Activated CD8-positive, alpha-beta T cell treated with anti-CD3 and anti-CD28 coated beads, Interleukin-2, amount 10 ng/mL, durations not matched to agents 7 days and 5 days (primary cell): ENCODE measurements at regions not wholly inside any gene's neighbourhood (a gene's known extent, or its start where the extent isn't known, plus 50 kb on each side); places are given as distances from the start of the nearest gene placed in this dataset.

Source experiments
- ATAC-seq: fragments of 150-1000 bp; cut with Tn5 transposase; one replicate; pipeline ENCODE4 v1.10.0; 2021; ENCODE audit warnings: moderate library complexity
- CTCF ChIA-PET: fragments of 350-600 bp; sonication (Branson Sonifier 250); formaldehyde crosslinking; loops from one replicate; lab custom pipeline; 2021; ENCODE audit warnings: antibody characterized with exemption; lab: Charles Lee
- POLR2A ChIA-PET: fragments of 350-600 bp; sonication (Branson Sonifier 250); formaldehyde crosslinking; loops from one replicate; lab custom pipeline; 2021; ENCODE audit warnings: antibody characterized with exemption; lab: Charles Lee
- DNase-seq: peaks from one replicate; pipeline ENCODE4 v3.0.0-alpha.2; 2020
- H3K27ac Mint-ChIP-seq: one replicate; pipeline ENCODE4 v1.8.0; 2021; ENCODE audit warnings: mild to moderate bottlenecking, mixed read lengths
- H3K27me3 Mint-ChIP-seq: one replicate; pipeline ENCODE4 v1.8.0; 2021; ENCODE audit warnings: low read depth, mixed read lengths
- H3K36me3 Mint-ChIP-seq: one replicate; pipeline ENCODE4 v1.8.0; 2021; ENCODE audit warnings: low read depth, mixed read lengths
- H3K4me1 Mint-ChIP-seq: one replicate; pipeline ENCODE4 v1.8.0; 2021; ENCODE audit warnings: low read depth, mixed read lengths
- H3K4me3 Mint-ChIP-seq: one replicate; pipeline ENCODE4 v1.8.0; 2021; ENCODE audit warnings: mild to moderate bottlenecking, mixed read lengths
- H3K9me3 Mint-ChIP-seq: one replicate; pipeline ENCODE4 v1.8.0; 2022; ENCODE audit warnings: mixed read lengths; ENCODE audit not compliant: insufficient read depth

DNA sequence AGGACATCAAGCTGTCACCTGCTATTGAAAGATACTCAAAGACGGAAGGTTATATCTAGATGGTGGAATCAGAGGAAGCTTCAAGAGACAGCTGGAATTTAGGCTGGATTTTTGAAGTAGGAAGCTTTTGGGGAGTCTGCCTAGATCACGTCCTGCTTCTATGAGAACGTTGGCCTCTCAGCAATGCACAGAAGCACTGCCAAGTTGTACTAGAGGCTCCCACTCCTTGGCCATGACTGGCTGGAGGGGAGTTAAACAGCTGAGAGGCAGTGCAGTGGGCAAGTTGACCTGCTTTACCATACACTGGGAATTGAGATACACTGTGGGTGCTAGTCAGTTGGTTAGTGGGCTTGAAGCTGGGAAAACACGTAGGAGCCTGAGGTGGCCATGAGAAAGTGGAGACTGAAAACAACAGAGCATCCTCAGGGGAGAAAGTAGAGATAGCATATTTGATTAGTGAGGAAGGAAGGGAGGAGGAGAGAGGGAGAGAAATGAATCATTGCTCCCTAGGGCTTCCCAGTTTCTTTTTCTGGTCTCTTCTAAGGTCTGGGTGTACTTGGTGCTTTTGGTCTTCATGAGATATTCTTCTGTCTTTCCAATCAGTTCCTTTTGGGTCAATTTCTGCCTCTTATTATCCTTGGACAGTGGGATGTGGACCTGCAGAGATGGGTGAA lies 110.8 kb downstream of the EMP1 start:
- no peaks in the 10 kb centered on the region for H3K9me3 Mint-ChIP-seq
- ChIA-PET POLR2A (no interaction called here), CTCF (interaction anchor here (1.3 kb wide), 1 partner anchor 55 kb away, joined by 3 read pairs; no protein-coding TSS in a partner anchor)
- H3K4me1 Mint-ChIP-seq: no peaks in the 10 kb centered on the region
- H3K27ac Mint-ChIP-seq: no peak overlapping the region
- peaks cover 19% of the 10 kb centered on the region for H3K27me3 Mint-ChIP-seq
- H3K36me3 Mint-ChIP-seq: no peaks in the 10 kb centered on the region
- H3K4me3 Mint-ChIP-seq: no peak overlapping the region
- ATAC-seq: no peak
- DNase-seq: no peak

DNA sequence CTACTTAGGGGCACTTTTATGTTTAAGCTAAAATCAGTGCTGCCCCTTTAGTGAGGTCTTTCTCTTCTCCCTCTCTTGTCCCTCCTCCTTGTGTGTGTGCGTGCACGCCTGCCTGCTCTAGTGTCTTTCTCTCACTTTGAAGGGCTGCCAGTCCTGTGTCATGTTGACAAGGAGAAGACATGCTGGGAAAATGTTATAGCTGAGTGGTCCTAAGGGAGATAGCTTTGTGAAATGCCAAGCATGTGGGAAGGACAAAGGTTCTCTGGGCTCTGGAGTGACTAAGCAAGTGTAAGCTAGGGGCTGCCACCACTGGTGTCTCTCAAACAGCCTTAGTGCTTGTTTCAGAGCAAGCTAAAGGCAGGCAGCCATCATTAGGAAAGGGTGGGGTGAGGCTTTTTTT lies 108.4 kb downstream of the EMP1 start:
- DNase-seq (no peak), ATAC-seq (no peak)
- Mint-ChIP-seq H3K4me1 (no peaks in the 10 kb centered on the region), H3K27ac (no peak overlapping the region), H3K36me3 (no peaks in the 10 kb centered on the region), H3K9me3 (no peaks in the 10 kb centered on the region), H3K4me3 (no peak overlapping the region), H3K27me3 (peaks cover 25% of the 10 kb centered on the region)
- CTCF ChIA-PET: interaction anchor here (0.6 kb wide), 1 partner anchor 1164 kb away, joined by 3 read pairs; no protein-coding TSS in a partner anchor
- POLR2A ChIA-PET: no interaction called here

DNA sequence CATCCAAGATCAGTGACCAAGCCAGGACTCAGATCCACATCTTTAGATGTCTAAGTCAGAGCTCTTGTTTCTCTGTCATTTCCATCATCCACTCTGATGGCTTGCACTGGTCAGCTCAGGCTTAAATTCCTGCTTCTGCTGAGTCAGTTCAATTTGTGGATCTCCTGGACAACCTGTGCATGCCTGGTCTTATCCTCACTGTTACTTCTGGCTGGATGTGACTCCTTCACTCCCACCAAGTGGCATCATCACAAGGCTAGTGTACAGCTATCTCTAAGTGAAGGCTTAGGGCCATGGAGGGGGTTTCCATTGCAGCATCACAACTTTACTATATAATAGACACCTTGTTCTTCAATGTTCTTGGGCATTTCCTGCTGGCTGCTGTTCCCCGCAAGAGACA lies 102.9 kb downstream of the EMP1 start:
- CTCF ChIA-PET: interaction anchor here (1.6 to 1.9 kb wide), 2 partner anchors 21 to 44 kb away, joined by 4 to 6 read pairs; no protein-coding TSS in a partner anchor

DNA sequence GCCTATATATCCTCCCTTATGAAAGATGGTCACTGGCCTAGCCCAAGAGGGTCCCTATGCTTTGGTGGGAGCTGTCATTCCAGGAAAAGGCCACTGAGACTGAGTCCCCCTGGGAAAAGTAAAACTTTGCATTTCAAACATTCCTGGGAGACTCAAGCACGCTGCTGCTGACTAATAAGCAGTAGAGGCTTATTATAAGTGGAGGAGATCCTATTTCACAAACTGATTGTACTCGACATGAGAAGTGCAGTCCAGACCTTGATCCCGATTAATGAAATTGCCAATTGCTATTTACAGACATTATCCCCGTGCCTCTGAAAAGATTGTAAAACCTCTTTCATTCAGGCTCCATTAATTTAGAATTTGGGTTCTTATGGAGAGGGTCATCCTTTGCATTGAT lies 96.6 kb downstream of the EMP1 start:
- ATAC-seq: no peak
- Mint-ChIP-seq H3K9me3 (no peaks in the 10 kb centered on the region), H3K27ac (no peak overlapping the region), H3K4me3 (no peak overlapping the region), H3K27me3 (peaks cover 9% of the 10 kb centered on the region), H3K4me1 (no peaks in the 10 kb centered on the region), H3K36me3 (no peaks in the 10 kb centered on the region)
- ChIA-PET CTCF (interaction anchor here (0.8 kb wide), 1 partner anchor 15 kb away, joined by 3 read pairs; no protein-coding TSS in a partner anchor), POLR2A (no interaction called here)
- no peak for DNase-seq

More for the DNA sequence above, 102.9 kb downstream of the EMP1 start:
- H3K27ac Mint-ChIP-seq: no peak overlapping the region
- H3K36me3 Mint-ChIP-seq: no peaks in the 10 kb centered on the region
- POLR2A ChIA-PET: no interaction called here
- DNase-seq (no peak), ATAC-seq (no peak)
- H3K4me1 Mint-ChIP-seq: no peaks in the 10 kb centered on the region
- no peaks in the 10 kb centered on the region for H3K9me3 Mint-ChIP-seq
- H3K27me3 Mint-ChIP-seq: peaks cover 26% of the 10 kb centered on the region
- no peak overlapping the region for H3K4me3 Mint-ChIP-seq

DNA sequence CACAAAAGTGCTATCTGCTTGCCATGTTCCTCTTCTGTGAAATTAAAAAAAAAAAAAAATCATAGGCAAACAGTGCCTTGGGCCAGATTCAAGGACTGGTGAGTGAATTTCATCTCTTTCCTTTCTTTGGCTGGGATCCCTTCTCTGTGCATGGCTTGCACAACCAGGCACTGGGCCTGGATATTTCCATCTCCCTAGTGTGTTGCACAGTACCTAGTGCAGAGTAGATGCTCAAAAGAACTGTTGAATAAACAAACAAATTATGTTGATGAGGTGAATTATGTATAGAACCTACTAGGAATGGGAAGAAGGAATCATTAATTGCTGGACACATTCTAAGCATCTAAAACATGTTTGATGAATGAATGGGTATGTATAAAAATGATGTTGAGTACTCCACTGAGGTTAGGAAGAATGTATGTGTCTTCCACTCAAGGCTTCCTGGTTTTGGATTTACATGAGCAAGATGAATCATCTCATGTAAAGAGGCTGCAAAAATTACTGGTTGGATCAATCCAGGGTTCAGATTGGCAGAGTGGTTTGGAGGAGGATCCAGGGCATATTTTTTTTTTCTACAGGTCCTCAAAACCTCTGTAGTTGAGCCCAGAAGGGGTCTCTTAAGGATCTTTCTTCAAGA lies 93.2 kb downstream of the EMP1 start:
- no peak overlapping the region for H3K27ac Mint-ChIP-seq
- no peak for ATAC-seq
- H3K36me3 Mint-ChIP-seq: no peaks in the 10 kb centered on the region

DNA sequence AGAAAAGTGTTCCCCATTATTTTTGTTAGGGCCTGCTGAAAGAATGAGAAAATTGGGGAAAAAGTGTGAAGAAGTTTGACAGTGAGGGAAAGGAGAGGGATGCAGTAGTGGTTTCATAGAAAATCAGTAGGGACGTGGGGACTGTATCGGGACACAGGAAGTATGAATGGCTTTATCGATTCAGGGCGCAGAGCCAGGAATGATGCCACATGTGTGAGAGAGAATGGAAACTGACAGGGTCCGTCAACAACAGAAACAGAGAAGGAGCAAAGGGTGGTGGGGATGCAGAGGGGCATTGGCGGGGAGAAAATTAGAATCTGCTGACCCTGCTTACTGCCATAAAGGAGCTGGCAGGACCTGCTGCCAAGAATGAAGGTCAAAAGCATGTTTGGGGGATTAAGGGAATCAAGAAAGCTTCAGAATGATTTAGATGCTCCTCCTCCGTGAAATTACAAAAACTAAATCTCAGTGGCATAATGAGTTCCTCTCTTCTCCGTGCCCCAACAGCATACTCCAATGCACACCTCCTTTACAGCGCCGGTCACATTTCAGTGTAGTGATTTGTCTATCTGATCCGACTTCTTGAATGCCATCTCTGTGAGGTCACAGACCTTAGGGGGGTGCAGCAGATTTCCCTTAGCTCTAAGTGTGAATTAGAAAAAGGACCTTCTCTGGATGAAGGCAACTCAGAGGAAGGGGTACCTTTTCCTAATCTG lies 92.6 kb downstream of the EMP1 start:
- no peaks in the 10 kb centered on the region for H3K9me3 Mint-ChIP-seq
- H3K36me3 Mint-ChIP-seq: no peaks in the 10 kb centered on the region
- ChIA-PET POLR2A (no interaction called here), CTCF (no interaction called here)
- H3K27ac Mint-ChIP-seq: no peak overlapping the region
- no peaks in the 10 kb centered on the region for H3K4me1 Mint-ChIP-seq
- DNase-seq (no peak), ATAC-seq (no peak)
- H3K4me3 Mint-ChIP-seq: no peak overlapping the region
- H3K27me3 Mint-ChIP-seq: peaks cover 6% of the 10 kb centered on the region

More for the DNA sequence above, 93.2 kb downstream of the EMP1 start:
- ChIA-PET POLR2A (no interaction called here), CTCF (no interaction called here)
- no peaks in the 10 kb centered on the region for H3K9me3 Mint-ChIP-seq
- no peaks in the 10 kb centered on the region for H3K4me1 Mint-ChIP-seq
- no peak overlapping the region for H3K4me3 Mint-ChIP-seq
- no peak for DNase-seq
- H3K27me3 Mint-ChIP-seq: peaks cover 6% of the 10 kb centered on the region

DNA sequence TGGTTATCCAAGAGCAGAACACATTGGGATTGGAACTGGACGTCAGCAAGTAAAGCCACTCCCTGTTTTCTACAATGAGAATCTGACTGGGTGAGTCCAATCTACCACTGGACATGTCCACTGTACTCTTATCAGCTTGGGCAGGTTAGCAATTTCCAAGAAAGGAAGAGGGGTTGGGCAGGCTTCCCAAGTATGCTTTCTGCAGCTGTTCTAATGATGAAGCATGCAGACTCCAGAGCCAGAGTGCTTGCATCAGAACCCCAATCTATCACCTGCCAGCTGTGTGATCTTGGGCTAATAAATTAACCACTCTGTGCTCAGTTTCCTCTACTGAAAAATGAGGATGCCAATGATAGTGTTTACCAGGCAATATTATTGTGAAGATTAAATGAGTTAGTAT lies 92.0 kb downstream of the EMP1 start:
- H3K9me3 Mint-ChIP-seq: no peaks in the 10 kb centered on the region
- H3K4me3 Mint-ChIP-seq: no peak overlapping the region
- no peaks in the 10 kb centered on the region for H3K4me1 Mint-ChIP-seq
- H3K36me3 Mint-ChIP-seq: no peaks in the 10 kb centered on the region
- no peak overlapping the region for H3K27ac Mint-ChIP-seq
- CTCF ChIA-PET: no interaction called here
- peaks cover 6% of the 10 kb centered on the region for H3K27me3 Mint-ChIP-seq
- DNase-seq: no peak
- POLR2A ChIA-PET: no interaction called here
- no peak for ATAC-seq

DNA sequence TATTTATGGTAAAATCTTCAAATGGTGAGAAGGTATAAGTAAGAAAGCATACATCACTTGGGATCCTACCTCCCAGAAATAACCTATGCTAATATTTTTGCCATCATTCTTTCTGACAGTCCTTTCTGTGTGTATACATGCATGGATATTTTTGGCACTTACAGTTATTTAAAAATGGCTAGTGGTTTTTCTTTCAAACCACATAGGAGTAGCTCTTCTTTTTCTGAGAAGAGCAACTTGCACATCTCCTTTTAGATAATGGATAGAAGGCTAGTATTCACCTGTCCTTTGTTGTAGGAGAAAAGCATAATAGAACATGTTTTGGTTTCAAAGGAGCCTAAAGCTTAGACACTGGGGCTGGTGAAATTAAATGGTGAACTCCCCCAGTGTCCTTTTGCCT lies 87.3 kb downstream of the EMP1 start:
- DNase-seq: no peak
- Mint-ChIP-seq H3K4me1 (no peaks in the 10 kb centered on the region), H3K27me3 (peaks cover 5% of the 10 kb centered on the region), H3K36me3 (no peaks in the 10 kb centered on the region), H3K27ac (no peak overlapping the region), H3K4me3 (no peak overlapping the region), H3K9me3 (no peaks in the 10 kb centered on the region)
- ChIA-PET CTCF (interaction anchor here (1.9 kb wide), 1 partner anchor 28 kb away, joined by 10 read pairs; no protein-coding TSS in a partner anchor), POLR2A (no interaction called here)
- no peak for ATAC-seq

DNA sequence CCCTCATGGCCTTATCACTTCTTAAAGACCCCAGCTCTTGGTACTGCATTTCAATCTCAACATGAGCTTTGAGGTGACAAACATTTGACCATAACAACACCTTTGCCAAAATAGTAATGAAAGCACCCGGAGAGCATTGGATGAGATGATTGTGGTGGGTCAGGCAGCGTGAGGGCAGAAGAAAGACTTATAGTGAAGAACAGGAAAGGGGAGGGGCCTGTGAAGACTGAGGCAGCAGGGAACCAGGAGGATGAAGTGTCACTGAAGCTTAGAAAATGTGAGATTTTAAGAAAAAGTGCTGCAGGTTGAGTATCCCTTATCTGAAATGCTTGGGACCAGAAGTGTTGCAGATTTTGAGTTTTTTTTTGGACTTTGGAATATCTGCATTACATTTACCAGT lies 86.3 kb downstream of the EMP1 start:
- ChIA-PET CTCF (interaction anchor here (1.9 kb wide), 1 partner anchor 27 kb away, joined by 10 read pairs; no protein-coding TSS in a partner anchor), POLR2A (interaction anchor here (0.6 kb wide), 1 partner anchor 196 kb away, joined by 3 read pairs; no protein-coding TSS in a partner anchor)
- Mint-ChIP-seq H3K36me3 (no peaks in the 10 kb centered on the region), H3K27ac (no peak overlapping the region), H3K27me3 (peaks cover 8% of the 10 kb centered on the region), H3K4me1 (peaks cover 3% of the 10 kb centered on the region), H3K4me3 (no peak overlapping the region), H3K9me3 (no peaks in the 10 kb centered on the region)
- ATAC-seq (no peak), DNase-seq (no peak)

DNA sequence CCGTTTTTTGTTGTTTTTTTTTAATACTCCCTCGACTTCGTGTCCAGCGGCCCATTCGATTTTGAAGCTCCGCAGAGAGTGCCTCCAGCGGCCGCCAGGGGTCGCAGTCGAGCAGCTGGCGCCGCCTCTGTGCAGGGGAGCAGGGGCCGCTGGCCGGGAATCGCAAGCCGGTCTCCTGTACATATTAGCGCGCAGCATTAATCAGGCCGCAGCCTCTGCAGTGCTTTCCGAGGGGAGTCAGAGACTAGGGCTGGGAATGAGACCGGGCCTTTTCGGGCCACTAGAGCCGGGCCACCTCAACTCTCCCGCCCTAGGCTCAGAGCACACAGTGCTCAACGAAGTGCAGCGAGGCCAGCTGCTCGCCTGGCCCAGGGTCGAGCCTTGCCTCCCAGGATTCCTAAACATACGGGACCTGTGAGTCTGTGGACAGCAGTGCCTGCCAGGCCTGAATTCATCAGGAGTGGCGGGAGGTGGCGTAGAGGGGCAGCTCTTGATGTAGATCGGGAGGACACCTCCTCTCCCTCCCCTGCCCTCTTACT lies 81.8 kb downstream of the EMP1 start:
- H3K27me3 Mint-ChIP-seq: peaks cover 32% of the 10 kb centered on the region
- no peaks in the 10 kb centered on the region for H3K9me3 Mint-ChIP-seq
- POLR2A ChIA-PET: interaction anchor here (0.7 kb wide), 1 partner anchor 26 kb away, joined by 3 read pairs; no protein-coding TSS in a partner anchor
- DNase-seq (peak; percentile 62), ATAC-seq (peak; percentile 97)
- H3K4me3 Mint-ChIP-seq: no peak overlapping the region
- no peak overlapping the region for H3K27ac Mint-ChIP-seq
- CTCF ChIA-PET: interaction anchor here (0.6 to 2.0 kb wide), 7 partner anchors 9 to 70 kb away, joined by 3 to 10 read pairs (median 4); no protein-coding TSS in a partner anchor
- H3K4me1 Mint-ChIP-seq: peaks cover 3% of the 10 kb centered on the region
- H3K36me3 Mint-ChIP-seq: no peaks in the 10 kb centered on the region

DNA sequence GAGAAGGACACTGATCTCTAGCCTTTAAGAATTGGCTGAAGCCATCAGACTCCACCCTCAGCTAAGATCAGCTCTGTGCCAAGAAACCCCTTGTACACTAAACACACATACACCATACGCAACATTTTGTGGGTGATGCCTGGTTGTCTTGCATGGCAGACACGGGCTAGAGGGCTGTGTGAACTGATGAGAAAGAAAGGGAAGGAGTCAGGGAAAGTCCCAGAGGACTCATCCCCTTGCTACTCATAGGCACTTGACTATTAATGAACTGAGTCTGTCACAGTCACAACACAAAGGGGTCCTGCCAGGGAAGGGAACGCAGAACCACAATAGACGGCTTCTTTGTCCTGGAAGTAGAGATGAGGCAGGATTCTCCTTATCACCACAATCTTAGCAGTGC lies 80.8 kb downstream of the EMP1 start:
- peaks cover 32% of the 10 kb centered on the region for H3K27me3 Mint-ChIP-seq
- DNase-seq (no peak), ATAC-seq (no peak)
- no peaks in the 10 kb centered on the region for H3K36me3 Mint-ChIP-seq
- ChIA-PET CTCF (interaction anchor here (0.9 to 1.7 kb wide), 3 partner anchors 21 to 85 kb away, joined by 3 to 5 read pairs (median 3); no protein-coding TSS in a partner anchor), POLR2A (no interaction called here)
- H3K4me1 Mint-ChIP-seq: peaks cover 3% of the 10 kb centered on the region
- H3K9me3 Mint-ChIP-seq: no peaks in the 10 kb centered on the region
- no peak overlapping the region for H3K27ac Mint-ChIP-seq
- H3K4me3 Mint-ChIP-seq: no peak overlapping the region
